Erythroblast (primary cell): ENCODE measurements at regions not wholly inside any gene's neighbourhood (a gene's known extent, or its start where the extent isn't known, plus 50 kb on each side); places are given as distances from the start of the nearest gene placed in this dataset.

Experiments
- GATA1 ChIP-seq: IDR thresholded peaks from 2 replicates; pipeline ENCODE4 v1.6.1; 2011; ENCODE audit warnings: low read depth, mild to moderate bottlenecking, control low read depth, low read length, moderate library complexity
- POLR2A ChIP-seq: IDR thresholded peaks from 2 replicates; pipeline ENCODE4 v1.6.1; 2011; ENCODE audit warnings: mild to moderate bottlenecking, low read length

GRCh38 chr3:145903472-145904013 is 257.4 kb downstream of the PLOD2 start:
- TF ChIP-seq POLR2A: no peak
- TF ChIP-seq GATA1: no peak
